SK-N-SH (cell line): ENCODE measurements at regions not wholly inside any gene's neighbourhood (a gene's known extent, or its start where the extent isn't known, plus 50 kb on each side); places are given as distances from the start of the nearest gene placed in this dataset.

ENCODE experiments used
- CTCF ChIA-PET: fragments of 300-600, 350-600 bp; formaldehyde crosslinking; extraction: SDS; loops from one replicate; lab custom pipeline; 2021; lab: Yijun Ruan, JAX
- POLR2A ChIA-PET: fragments of 350-600 bp; sonication (Branson Sonifier 250); formaldehyde crosslinking; extraction: SDS; loops from one replicate; lab custom pipeline; 2020; ENCODE audit warnings: antibody characterized with exemption, inconsistent platforms; lab: Yijun Ruan, JAX
- DNase-seq: peaks from one replicate; pipeline ENCODE4 v3.0.0; 2012
- H2AFZ ChIP-seq: fragments of 200-600 bp; sonication (generic); 2 replicates; pipeline ENCODE4 v1.8.1; 2016; ENCODE audit warnings: antibody characterized with exemption, mild to moderate bottlenecking, low read depth
- H3F3A ChIP-seq: fragments of 200-600 bp; sonication (generic); replicated peaks from 2 replicates; pipeline ENCODE3; 2016; ENCODE audit warnings: antibody characterized with exemption, mild to moderate bottlenecking; ENCODE audit not compliant: insufficient read depth
- H3K27ac ChIP-seq, 2 experiments: fragments of 200-500 bp in 1 of 2; fragments of 200-600 bp in 1 of 2; sonication (Bioruptor generic) in 1 of 2; sonication (generic), shearing (Covaris generic) in 1 of 2; 2 replicates each; pipeline versions ENCODE4 v1.5.1 to v1.6.1; 2014 to 2016; ENCODE audit warnings: low read depth in 2 of 2, inconsistent platforms in 1 of 2, low read length in 1 of 2, mild to moderate bottlenecking in 1 of 2, mixed read lengths in 1 of 2
- H3K27me3 ChIP-seq: fragments of 200-600 bp; sonication (generic), shearing (Covaris generic); 2 replicates; pipeline ENCODE4 v1.6.1; 2016; ENCODE audit warnings: mixed run types; ENCODE audit not compliant: insufficient read depth
- H3K36me3 ChIP-seq, 2 experiments: fragments of 200-500 bp in 1 of 2; fragments of 200-600 bp in 1 of 2; sonication (Bioruptor generic) in 1 of 2; sonication (generic) in 1 of 2; replicated peaks in 1 of 2; 2 replicates each; pipeline versions ENCODE3 to v1.5.1; 2014 to 2016; ENCODE audit warnings: low read length in 1 of 2, mild to moderate bottlenecking in 1 of 2; ENCODE audit not compliant: insufficient read depth in 2 of 2, control insufficient read depth in 1 of 2
- H3K4me1 ChIP-seq, 2 experiments: fragments of 200-500 bp in 1 of 2; fragments of 200-600 bp in 1 of 2; sonication (Bioruptor generic) in 1 of 2; sonication (generic), shearing (Covaris generic) in 1 of 2; 2 replicates each; pipeline versions ENCODE4 v1.5.1 to v1.6.1; 2014 to 2016; ENCODE audit warnings: low read depth in 1 of 2, low read length in 1 of 2, mixed run types in 1 of 2; ENCODE audit not compliant: insufficient read depth in 2 of 2, control insufficient read depth in 1 of 2
- H3K4me2 ChIP-seq: fragments of 200-600 bp; sonication (generic), shearing (Covaris generic); 2 replicates; pipeline ENCODE4 v1.6.1; 2017; ENCODE audit warnings: mixed run types
- H3K4me3 ChIP-seq, 2 experiments: fragments of 200-500 bp in 1 of 2; fragments of 200-600 bp in 1 of 2; sonication (Bioruptor generic) in 1 of 2; sonication (generic), shearing (Covaris generic) in 1 of 2; 2 replicates each; pipeline versions ENCODE4 v1.5.1 to v1.8.1; 2014 to 2016; ENCODE audit warnings: low read depth in 2 of 2, inconsistent platforms in 1 of 2, low read length in 1 of 2, mild to moderate bottlenecking in 1 of 2, mixed read lengths in 1 of 2, moderate library complexity in 1 of 2
- H3K79me2 ChIP-seq: fragments of 200-600 bp; sonication (generic); 2 replicates; pipeline ENCODE4 v1.8.1; 2017; ENCODE audit warnings: mild to moderate bottlenecking; ENCODE audit not compliant: insufficient read depth
- H3K9ac ChIP-seq: fragments of 200-600 bp; sonication (generic); 2 replicates; pipeline ENCODE4 v1.6.1; 2017; ENCODE audit warnings: mixed run types
- H3K9me2 ChIP-seq: fragments of 200-600 bp; sonication (generic); 2 replicates; pipeline ENCODE4 v1.6.1; 2017; ENCODE audit warnings: mixed run types
- H3K9me3 ChIP-seq: fragments of 200-600 bp; sonication (generic); 2 replicates; pipeline ENCODE4 v1.6.1; 2017; ENCODE audit warnings: mixed run types, mild to moderate bottlenecking, moderate library complexity
- H4K20me1 ChIP-seq: fragments of 200-600 bp; sonication (generic); 2 replicates; pipeline ENCODE4 v1.6.1; 2017; ENCODE audit warnings: mild to moderate bottlenecking, mixed run types; ENCODE audit not compliant: insufficient read depth
- CTCF ChIP-seq: fragments of 200-600 bp; sonication (generic); IDR thresholded peaks from 2 replicates; pipeline ENCODE4 v1.6.1; 2017; ENCODE audit warnings: antibody characterized with exemption, mild to moderate bottlenecking, moderate library complexity
- ELF1 ChIP-seq: IDR thresholded peaks from 2 replicates; pipeline ENCODE4 v1.4.0; 2012
- EP300 ChIP-seq, 2 experiments: IDR thresholded peaks; 2 replicates each; pipeline versions ENCODE4 v1.4.0 to v1.6.1; 2012; ENCODE audit warnings: borderline replicate concordance in 1 of 2, low read depth in 1 of 2, low read length in 1 of 2
- FOXJ3 ChIP-seq: sonication (generic); formaldehyde crosslinking; IDR thresholded peaks from 2 replicates; pipeline ENCODE4 v1.5.1; 2020; ENCODE audit warnings: mild to moderate bottlenecking, missing genetic modification reagents
- FOXM1 ChIP-seq: IDR thresholded peaks from 2 replicates; pipeline ENCODE4 v1.4.0; 2012; ENCODE audit warnings: low read depth, mild to moderate bottlenecking
- GABPA ChIP-seq: IDR thresholded peaks from 2 replicates; pipeline ENCODE4 v1.4.0; 2012; ENCODE audit warnings: low read depth, mild to moderate bottlenecking
- IRF3 ChIP-seq: fragments of 150-350 bp; IDR thresholded peaks from 2 replicates; pipeline ENCODE4 v1.6.1; 2016; ENCODE audit warnings: mild to moderate bottlenecking, low read depth, low read length
- JUND ChIP-seq: IDR thresholded peaks from 2 replicates; pipeline ENCODE4 v1.4.0; 2012
- MEF2A ChIP-seq: IDR thresholded peaks from 2 replicates; pipeline ENCODE4 v1.4.0; 2012; ENCODE audit warnings: low read depth, borderline replicate concordance
- MXI1 ChIP-seq: IDR thresholded peaks from 2 replicates; pipeline ENCODE4 v1.6.1; 2012; ENCODE audit warnings: mild to moderate bottlenecking, low read depth, low read length, improper control_type of control experiment
- NRF1 ChIP-seq: IDR thresholded peaks from 2 replicates; pipeline ENCODE4 v1.6.1; 2012; ENCODE audit warnings: low read depth, mild to moderate bottlenecking, low read length
- POLR2AphosphoS5 ChIP-seq: IDR thresholded peaks from 2 replicates; pipeline ENCODE4 v1.6.1; 2012; ENCODE audit warnings: low read depth, low read length
- RAD21 ChIP-seq: IDR thresholded peaks from 2 replicates; pipeline ENCODE4 v1.6.1; 2012; ENCODE audit warnings: mild to moderate bottlenecking, low read length
- RCOR1 ChIP-seq: fragments of 150-350 bp; IDR thresholded peaks from 2 replicates; pipeline ENCODE4 v1.6.1; 2017; ENCODE audit warnings: antibody characterized with exemption, low read length
- RFX5 ChIP-seq: IDR thresholded peaks from 2 replicates; pipeline ENCODE4 v1.6.1; 2012; ENCODE audit warnings: mild to moderate bottlenecking, improper control_type of control experiment, low read length
- RXRA ChIP-seq: IDR thresholded peaks from 2 replicates; pipeline ENCODE4 v1.4.0; 2012; ENCODE audit warnings: low read depth, mild to moderate bottlenecking, borderline replicate concordance
- SMC3 ChIP-seq: IDR thresholded peaks from 2 replicates; pipeline ENCODE4 v1.6.1; 2012; ENCODE audit warnings: low read depth, low read length, improper control_type of control experiment
- TEAD4 ChIP-seq: IDR thresholded peaks from 2 replicates; pipeline ENCODE4 v1.4.0; 2012; ENCODE audit warnings: mild to moderate bottlenecking, borderline replicate concordance; ENCODE audit not compliant: insufficient read depth
- USF2 ChIP-seq: fragments of 150-350 bp; IDR thresholded peaks from 2 replicates; pipeline ENCODE4 v1.6.1; 2017; ENCODE audit warnings: antibody characterized with exemption, low read length, low read depth, borderline replicate concordance
- ZBTB33 ChIP-seq: IDR thresholded peaks from 2 replicates; pipeline ENCODE4 v1.4.0; 2012; ENCODE audit warnings: low read depth, borderline replicate concordance
- WGBS: methylation state at CpG from one replicate; pipeline ENCODE4 v1.1.6; 2017; ENCODE audit warnings: low lambda C conversion rate; 5-methylcytosine and 5-hydroxymethylcytosine counted together

- Histone ChIP-seq H3K79me2 (no peaks in the 10 kb centered on the region), H3K27ac (no peak overlapping the region), H3K4me2 (no peak overlapping the region), H2AFZ (no peak overlapping the region), H3K4me3 (no peak overlapping the region), H3F3A (no peaks in the 10 kb centered on the region), H3K9me3 (no peaks in the 10 kb centered on the region), H3K9me2 (no peaks in the 10 kb centered on the region), H4K20me1 (no peaks in the 10 kb centered on the region)
- POLR2A ChIA-PET, result no interaction called here
- WGBS, result 4% methylated on average over 1 of the region's 1 CpG
- TF ChIP-seq NRF1 (no peak), ELF1 (no peak), FOXM1 (no peak), RCOR1 (no peak), MXI1 (no peak)
- TF ChIP-seq, all 33 proteins: peak for 0
- Histone ChIP-seq H3K9ac (no peak overlapping the region), H3K4me1 (no peaks in the 10 kb centered on the region), H3K27me3 (no peaks in the 10 kb centered on the region; the same call in 1 of the 2 replicates), H3K36me3 (no peaks in the 10 kb centered on the region)
- CTCF ChIA-PET, result no interaction called here
- no peak for DNase-seq
These were observed 173.1 kb upstream of the PITX2 start for GRCh38 chr4:110795971-110796370.

- H3K9me2 ChIP-seq, result no peaks in the 10 kb centered on the region
- no peaks in the 10 kb centered on the region for H3K9me3 ChIP-seq
- no peak overlapping the region for H2AFZ ChIP-seq
- 3% methylated on average over 1 of the region's 1 CpG for WGBS
- H3K4me2 ChIP-seq, result no peak overlapping the region
- TF ChIP-seq RXRA (no peak), SMC3 (no peak), GABPA (no peak), EP300 (IDR thresholded peaks at IDR 0.05; ENCODE audit: borderline replicate concordance in 1 of 2, low read depth in 1 of 2, low read length in 1 of 2) (no peak), ELF1 (no peak), ZBTB33 (no peak), CTCF (no peak), JUND (no peak), FOXM1 (no peak), NRF1 (no peak), MEF2A (no peak), FOXJ3 (CRISPR knock-in tag) (no peak), IRF3 (no peak), POLR2AphosphoS5 (no peak), MXI1 (no peak), USF2 (no peak), RAD21 (no peak), TEAD4 (no peak), RCOR1 (no peak), RFX5 (no peak)
- H3K9ac ChIP-seq, result no peak overlapping the region
- no peaks in the 10 kb centered on the region for H4K20me1 ChIP-seq
- ChIA-PET CTCF (no interaction called here), POLR2A (no interaction called here)
- no peaks in the 10 kb centered on the region for H3K4me1 ChIP-seq
- no peak overlapping the region for H3K4me3 ChIP-seq
- no peaks in the 10 kb centered on the region; the same call in 1 of the 2 replicates for H3K27me3 ChIP-seq
- H3K27ac ChIP-seq, result no peak overlapping the region
- no peak for DNase-seq
- H3F3A ChIP-seq, result no peaks in the 10 kb centered on the region
- H3K36me3 ChIP-seq, result no peaks in the 10 kb centered on the region
- H3K79me2 ChIP-seq, result no peaks in the 10 kb centered on the region
These were observed 174.6 kb upstream of the PITX2 start for GRCh38 chr4:110797486-110797885.
